ENCODE measurements at regions not wholly inside any gene's neighbourhood (a gene's known extent, or its start where the extent isn't known, plus 50 kb on each side); places are given as distances from the start of the nearest gene placed in this dataset.

DNA sequence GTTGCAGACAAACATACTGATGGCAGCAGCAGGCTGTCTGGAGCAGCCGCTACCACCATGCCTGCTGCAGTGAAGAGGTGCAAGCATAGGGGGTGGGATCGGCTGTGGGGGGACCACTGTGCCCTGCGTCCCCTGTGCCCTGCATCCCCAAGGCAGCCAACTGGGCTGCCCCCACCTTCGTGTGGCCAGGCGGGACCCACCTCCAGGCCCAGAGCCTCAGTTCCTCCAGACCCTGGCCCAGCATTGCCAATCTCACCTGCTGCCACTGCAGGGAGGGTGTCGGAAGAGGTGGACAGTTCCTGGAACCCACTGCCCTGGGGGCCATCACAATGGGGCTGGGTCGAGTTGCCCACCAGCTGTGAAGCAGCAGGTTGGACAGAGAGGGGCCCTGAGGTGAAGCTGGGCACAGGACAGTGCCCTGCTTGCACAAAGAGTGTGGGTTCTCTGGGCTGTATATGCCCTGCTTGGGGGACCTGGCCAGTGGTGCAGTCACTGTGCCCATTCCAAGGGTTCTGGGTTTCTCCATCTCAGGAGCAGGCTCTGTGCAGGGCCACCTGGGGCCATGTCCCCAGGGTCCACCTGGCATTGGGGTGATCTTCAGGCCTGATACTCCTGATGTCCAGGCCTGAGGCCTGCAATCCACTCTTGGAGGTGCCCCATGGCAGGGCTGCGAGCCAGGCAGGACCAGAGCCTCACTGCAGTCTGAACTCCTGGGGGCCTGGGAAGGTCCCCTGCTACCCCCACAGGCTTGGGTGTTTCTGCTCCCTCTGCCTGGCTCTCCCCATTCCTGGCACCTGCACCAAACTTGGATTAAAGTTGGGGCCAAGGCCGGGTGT, 261.4 kb upstream of the NRIP1 start:
- no peak for DNase-seq

DNA sequence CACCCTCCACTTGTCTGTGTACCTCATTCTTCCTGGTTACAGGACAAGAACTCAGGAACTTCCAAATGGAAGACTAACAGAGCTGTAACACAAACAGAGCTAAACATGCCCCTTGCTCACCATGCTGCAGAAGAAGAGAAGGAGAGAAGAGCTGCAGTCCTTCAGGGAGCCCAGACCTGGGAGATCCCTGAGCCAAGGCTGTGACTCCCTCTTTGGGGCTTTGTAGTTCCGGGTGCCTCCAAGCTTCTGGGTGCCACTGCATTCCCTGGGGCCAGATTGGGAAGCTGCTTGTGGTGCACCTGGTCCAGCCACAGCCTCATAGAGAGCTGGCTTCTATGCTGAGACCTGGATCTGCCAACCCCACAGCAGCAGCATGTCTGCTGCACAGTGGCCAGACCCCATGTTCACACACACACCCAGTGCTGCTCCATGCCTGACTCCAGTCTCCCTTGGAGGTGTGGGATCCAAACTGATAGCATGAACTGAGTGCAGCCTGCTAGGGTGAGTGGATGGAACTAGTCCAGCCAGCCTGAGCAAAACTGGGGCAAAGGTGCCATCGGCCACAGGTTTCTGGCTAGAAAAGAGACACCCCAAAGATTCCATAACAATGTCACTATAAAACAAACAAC, 263.0 kb upstream of the NRIP1 start:
- DNase-seq, result no peak

DNA sequence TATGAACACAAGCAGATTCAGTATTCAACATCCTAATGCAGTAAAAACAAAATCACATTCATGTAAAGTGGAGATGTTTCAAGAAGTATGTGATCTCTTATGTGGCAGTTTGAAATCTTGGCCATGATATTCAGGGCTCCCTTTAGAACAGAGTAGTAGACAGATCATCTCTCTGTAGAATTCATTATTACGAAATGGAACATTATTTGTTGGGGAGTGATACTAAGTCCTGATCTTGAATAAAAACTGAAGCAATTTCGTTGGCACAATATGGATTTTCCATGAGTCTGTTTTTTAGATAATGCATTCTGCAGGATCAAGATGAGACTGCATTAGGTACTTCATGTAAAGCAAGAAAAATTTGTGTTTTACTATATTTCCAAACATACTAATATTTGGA, 264.4 kb upstream of the NRIP1 start:
- no peak for DNase-seq

DNA sequence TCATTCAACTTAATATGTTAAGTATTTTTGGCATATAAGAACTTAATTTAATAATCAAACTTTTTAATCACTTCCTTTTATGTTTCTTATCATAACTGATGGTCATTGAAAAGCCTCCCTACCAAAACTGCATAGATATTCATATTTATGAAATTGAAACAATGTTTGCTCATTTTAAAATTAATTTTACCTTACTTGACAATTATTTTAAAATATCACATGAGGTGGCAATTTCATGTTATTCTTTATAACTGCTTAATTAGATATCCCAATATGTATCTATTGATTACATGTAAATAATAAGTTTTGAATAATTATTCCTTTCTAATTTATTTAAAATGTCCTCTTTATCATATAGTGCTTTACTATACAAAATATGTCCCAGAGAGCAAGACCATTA, 266.1 kb upstream of the NRIP1 start:
- DNase-seq, result no peak

DNA sequence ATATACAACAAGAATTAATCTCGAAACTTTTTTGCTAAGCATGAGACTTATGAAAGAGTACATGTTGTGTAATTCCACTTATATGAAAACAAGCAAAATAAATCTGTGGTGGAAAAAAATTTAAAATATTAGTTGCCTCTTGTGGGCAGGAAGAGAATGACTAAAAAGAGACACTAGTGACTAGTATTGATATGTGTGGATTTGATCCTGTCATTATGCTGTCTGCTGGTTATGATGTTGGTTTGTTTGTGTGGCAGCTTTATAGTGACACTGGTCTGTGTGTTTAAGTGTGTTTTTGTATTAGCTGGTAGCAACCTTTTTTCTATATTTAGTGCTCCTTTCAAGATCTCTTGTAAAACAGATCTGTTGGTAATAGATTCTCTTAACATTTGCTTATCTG, 267.8 kb upstream of the NRIP1 start:
- DNase-seq, result no peak

DNA sequence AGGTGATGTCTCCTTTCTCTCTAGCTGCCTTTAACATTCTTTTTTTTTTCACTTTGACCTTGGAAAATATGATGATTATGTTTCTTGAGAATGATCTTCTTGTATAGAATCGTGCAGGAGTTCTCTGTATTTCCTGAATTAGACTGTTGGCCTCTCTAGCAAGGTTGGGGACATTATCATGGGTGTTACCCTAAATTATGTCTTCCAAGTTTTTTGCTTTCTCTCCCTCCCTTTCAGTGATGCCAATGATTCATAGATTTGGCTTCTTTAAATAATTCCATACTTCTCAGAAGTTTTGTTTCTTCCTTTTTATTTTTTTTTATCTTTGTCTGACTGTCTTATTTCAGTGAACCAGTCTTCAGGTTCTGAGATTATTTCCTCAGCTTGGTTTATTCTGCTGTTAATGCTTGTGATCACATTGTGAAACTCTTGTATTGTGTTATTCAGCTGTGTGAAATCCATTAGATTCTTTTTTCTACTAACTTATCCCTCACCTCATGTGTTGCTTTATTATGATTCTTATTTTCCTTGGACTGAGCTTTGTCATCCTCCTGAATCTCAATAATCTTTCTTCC, 268.4 kb upstream of the NRIP1 start:
- no peak for DNase-seq

DNA sequence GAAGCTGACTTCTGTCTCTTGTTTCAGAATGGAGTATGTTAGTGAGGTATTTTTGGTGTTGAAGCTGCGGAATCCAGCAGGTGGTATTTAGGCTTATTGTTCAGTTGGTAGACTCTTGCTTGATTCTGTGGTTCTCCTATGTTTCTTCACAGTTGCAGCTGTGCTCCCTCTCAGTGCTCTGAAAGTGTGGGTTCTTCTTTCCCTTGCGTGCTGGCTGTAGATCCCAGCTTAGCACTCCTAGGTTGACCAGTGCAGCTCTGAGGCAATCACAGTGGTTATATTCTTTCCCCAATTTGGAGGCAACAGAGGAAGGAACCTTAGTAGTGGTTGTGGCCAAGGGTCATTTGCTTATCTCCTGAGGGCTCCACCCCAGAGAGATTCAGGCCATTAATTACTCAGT, 269.2 kb upstream of the NRIP1 start:
- no peak for DNase-seq

DNA sequence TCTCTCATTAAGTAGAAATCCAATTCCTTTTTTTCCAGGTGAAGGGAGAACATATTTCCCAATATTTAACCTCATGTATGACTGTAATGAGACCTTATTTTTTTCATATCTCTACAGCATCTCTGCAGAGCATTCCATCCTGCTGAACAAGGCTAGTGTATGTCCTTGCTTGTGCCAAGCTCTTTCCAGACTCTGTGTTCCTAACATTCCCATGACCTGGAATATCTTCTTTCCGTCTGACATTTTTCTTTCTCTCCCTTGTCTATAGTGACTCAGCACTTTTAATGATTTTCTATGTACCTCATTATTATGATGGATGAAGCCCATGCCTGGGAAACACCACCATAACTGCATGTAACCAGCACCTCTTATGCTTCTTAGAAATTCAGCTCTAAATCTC, 278.3 kb upstream of the NRIP1 start:
- no peak for DNase-seq

DNA sequence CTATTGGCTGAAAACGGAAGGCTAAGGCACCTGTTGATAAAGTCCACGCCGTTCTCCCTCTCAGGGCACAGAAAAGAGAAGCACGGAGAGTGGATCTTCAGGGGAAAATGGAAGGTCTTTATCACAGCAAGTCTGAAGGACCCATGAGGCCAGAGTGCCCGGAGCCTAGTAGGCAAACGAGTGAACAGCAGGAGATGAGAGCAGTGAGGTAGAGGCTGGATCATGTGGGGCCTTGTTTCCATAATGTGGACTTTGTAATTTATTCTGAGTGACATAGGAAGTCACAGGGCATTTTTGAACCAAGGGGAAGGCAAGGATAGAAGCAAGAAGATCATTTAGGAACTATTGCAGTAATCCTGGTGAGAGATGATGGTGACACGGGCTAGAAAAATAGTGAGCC, 287.2 kb upstream of the NRIP1 start:
- no peak for DNase-seq

DNA sequence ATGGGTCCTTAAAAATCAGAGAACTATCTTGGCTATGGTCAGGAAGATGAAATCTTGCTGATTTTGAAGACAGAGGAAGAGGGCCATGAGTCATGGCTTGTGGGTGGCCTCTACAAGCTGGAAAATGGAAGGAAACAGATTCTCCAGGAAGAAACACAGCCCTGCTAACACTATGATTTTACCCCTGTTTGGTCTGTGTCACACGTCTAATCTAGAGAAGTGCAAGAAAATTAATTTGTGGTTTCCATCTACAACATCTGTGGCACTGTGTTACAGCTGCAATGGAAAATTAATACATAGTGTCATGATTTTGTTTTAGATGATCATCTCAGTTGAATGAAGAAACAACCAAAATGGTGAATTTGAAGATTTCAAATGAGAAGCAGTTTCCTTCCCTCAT, 288.7 kb upstream of the NRIP1 start:
- no peak for DNase-seq

DNA sequence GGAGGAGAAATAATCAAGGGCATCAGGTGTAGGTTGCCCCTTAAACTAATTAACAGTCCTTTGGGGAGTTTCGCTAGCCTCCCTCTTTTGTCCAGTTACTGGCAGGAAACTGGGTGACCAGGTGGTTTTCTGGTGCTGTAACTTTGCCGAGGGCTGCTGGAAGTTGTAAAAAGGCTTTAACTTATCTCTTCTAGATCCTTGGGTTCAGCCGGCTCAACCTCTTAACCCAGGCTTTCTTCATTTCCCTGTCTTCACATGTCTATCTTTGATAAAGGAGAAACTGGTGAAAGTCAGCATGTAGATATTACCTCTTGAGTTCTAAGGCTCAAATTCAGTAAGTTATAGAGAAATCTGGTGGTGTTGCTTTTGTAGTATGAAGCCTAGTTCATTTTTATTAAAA, 289.7 kb upstream of the NRIP1 start:
- no peak for DNase-seq

DNA sequence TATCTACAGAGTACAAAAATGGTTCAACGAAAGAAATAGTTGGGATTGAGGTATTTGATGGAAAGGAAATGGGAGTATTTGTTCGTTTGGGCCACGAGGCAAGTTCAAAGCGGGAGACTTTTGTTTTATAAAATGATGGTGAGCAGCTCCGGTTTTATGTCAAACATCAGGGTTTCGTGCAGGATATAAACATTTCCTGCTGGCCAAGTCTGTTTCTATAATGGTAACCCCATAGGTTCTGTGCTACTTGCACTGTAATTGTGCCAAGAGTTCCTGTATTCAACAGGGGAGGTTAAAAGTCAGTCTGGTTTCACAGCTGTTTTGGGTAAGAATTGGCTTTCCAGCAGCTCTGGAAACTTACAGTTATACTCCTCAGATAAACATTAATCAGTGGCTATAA, 290.3 kb upstream of the NRIP1 start:
- DNase-seq, result no peak

DNA sequence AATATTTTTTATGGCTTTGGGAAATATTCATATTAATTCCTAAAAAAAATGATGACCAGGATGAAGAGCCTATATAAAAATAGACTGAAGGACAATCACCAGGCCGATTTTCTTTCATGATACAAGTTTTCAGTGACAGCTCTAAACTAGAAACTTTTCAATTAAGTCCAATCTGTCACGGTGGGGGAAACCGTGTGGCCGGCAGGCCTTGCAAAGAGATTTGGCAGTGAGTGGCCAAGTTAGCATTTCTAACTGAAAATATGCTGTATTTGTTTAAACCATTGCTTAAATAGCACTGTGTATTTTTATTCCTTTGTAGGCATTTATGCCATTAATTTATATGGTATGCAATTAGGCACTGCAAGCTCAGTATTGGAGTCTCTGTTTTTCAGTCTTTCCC, 294.5 kb upstream of the NRIP1 start:
- DNase-seq, result no peak

DNA sequence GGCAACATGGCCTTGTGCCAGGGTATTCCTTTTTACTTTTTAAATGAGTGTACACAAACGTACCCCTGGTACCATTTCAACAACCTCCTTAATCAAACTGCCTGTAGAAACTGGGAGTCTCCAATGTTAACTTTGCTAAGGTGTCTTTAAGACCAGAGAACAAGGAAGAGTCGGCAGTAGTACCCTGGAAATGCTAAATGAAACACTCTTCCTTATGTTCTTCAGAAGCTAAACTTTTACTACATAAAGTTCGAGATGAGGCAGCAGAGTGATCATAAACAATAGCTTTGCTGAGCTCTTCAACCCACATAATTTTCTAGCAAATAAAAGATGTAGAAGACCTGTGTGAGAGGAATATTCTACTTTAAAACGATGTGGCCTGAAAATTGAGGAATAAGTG, 297.7 kb upstream of the NRIP1 start:
- DNase-seq, result no peak

DNA sequence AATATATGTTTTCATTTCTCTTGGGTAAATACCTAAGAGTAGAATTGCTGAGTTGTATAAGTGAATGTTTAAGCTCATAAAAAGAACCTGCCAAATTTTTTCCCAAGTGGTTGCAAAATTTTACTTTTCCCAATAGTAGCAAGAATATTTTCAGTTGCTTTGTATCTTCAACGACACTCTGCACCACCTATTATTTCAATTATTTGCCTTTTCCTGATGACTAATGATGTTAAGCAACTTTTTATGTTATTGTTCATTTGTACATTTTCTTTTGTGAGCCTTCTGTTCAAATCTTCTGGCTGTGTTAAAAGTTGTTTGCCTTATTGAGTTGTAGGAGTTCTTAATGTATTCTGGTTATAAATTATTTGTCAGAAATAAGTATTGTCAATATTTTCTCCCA, 299.1 kb upstream of the NRIP1 start:
- DNase-seq, result no peak

DNA sequence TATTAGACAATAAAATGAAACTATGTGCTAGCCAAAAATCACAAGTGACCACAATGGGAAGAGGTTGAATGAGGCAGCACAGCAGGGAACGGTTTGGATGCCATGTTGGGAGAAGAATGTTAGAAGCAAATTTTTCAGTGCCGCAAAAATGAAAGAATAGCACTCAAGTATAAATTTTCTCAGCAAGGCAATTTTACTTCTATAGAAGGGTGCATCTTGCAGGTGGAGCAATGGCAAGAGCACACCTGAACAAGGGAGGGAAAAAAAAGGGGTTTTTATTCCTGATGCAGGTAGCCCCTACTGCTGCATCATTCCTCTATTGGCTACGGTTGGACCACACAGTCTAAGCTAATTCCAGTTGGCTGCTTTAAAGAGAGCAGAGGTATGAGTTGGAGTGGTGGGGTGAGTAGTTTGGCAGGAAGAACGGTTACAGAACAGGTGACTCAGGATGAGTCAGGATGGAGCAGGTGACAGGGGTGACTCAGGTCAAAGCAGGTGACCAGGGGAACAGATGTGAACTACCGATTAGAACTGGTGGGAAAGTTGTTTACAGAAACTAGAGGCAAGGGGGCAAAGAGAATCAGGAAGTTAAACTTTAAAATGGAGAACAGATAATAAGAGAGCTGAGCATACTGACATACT, 301.1 kb upstream of the NRIP1 start:
- DNase-seq, result no peak

DNA sequence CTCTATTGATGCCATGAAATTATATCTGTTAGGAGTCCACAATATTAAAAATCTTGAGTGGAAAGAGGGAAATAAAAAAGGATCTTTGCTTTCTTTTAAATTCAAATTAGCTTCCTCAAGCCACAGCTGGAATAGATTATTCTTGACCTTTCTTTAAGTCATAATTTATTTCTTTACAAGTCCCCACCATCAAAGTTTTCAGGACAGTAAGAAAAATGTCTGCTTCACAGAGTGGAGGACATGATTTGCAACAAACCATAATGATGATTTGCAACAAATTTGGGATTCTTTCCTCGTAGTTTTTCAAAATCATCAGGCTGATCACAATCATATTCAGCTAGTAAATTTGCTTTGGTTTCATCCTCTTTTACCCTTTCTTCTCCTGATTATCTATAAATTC, 301.8 kb upstream of the NRIP1 start:
- DNase-seq, result no peak

DNA sequence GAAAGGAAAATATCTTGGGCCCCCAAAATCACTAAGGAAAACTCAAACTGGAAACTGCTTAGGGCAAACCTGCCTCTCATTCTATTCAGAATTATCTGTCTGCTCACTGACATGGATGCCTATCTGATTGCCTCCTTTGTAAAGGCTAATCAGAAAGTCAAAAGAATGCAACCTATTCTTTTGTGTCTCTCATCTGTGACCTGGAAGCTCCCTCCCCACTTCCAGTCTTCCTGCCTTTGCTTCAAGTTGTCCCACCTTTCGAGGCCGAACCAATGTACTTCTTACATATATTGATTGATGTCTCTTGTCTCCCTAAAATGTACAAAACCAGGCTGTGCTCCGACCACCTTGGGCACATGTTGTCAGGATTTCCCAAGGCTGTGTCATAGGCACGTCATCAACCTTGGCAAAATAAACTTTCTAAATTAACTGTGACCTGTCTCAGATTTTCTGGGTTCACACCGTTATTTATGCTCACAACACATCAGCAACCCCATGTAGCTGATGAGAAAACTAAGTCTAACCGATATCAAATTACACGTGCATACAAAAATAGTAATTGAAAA, 302.3 kb upstream of the NRIP1 start:
- no peak for DNase-seq

DNA sequence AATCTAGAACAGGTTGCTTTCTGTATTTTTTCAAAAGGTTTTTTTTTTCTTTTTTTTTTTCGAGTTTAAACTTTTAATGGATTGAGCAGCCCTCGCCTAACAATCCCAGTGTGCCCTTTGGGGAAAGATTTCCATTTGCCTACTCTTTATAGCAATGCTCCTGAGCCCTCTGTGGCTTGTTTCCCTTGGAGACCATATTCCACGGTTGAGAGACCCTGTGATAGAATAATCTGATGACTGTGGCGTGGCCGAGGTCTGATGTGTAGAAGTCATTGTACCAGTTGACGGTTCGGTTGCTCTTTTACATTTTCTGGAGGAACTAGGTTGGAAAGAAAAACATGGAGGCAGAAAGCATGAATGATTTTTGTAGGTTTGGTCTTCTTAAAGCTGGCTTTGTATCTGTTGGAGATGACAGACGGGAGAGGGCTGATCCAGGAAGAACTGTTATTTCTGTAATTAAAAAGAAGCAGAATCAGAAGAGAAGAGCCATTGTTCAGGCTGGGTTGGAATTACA, 305.7 kb upstream of the NRIP1 start:
- no peak for DNase-seq

DNA sequence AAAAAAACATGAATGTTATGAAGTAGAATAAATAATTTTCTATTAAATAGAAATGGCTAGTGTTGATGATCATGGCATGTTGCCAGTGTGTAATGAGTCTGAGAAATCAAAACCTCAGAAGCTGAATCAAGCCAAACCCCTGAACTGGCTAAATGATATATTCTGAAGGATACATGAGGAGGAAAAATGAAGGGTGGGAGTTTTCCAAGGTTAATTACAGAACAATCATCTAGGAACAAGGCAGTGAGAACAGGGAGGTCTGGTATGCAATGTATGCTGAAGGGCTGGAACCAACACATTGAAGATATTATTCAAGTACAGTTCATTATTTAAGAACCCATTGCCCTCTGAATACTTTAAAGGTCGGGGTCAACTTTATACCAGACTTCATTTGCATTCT, 309.1 kb upstream of the NRIP1 start:
- DNase-seq, result no peak

DNA sequence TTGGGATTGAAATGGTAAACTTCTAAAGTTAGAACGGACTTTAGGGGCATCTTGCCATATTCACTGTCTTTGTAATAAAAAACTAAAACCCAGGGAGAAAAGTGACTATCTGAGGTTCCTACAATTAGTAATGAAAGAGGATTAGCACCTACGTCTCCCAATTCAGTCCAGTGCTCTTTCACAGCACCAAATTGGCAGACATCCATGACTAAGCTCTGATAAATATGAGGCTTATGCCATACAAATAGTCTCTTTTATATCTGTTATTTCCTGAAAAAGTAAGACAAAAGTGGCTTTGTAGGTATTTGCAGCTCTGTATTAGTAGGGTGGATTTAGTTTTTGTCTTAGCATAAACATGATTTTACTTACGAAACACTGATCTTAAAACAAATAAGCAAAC, 315.0 kb upstream of the NRIP1 start:
- DNase-seq, result no peak

DNA sequence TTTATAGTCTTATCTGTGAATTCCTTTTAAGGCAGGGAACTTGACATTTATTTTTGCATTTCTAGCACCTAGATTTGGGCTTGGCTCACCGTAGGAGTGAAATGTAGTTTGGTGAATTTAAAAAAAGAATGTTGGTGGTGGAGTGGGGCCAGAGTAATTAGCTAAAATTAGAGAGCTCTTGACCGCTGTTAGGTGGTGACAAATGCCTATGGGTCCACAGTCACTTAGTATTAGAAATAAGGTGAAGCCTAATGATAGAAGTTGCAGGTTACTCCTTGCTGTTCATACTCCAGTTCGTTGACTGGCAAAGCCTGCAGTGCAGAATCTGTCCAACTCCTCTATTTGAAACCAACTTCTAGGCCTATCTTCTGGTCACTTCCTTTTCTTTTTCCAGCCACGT, 318.8 kb upstream of the NRIP1 start:
- no peak for DNase-seq

DNA sequence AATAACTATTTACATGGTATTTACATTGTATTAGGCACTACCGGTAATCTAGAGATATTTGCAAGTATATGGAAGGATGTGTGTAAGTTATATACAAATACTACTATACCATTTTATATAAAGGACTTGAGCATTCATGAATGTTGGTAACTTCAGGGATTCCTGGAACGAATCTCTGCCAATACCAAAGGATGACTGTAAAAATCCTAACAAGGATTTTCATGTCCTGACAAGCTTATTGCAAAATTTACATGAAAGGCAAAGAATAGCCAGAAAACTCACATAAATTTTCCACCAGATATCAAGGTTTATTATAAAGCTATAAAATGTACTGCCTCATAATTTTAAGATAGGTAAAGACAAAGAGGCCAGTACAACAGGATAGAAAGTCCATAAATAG, 325.2 kb upstream of the NRIP1 start:
- no peak for DNase-seq

DNA sequence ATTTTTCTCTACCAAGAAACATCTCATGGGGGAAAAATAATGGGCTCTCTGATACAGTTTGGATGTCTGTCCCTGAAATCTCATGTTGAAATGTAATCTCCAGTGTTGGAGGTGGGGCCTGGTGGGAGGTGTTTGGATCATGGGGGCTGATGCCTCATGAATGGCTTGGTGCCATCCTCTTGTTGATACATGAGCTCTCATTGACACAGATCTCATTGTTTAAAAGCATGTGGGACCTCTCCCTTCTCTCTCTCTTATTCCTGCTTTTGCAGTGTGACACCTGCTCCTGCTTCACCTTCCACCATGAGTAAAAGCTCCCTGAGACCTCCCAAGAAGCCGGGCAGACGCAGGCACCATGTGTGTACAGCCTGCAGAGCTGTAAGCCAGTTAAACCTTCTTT, 332.5 kb upstream of the NRIP1 start:
- DNase-seq, result no peak

All from stimulated activated CD8-positive, alpha-beta memory T cell treated with anti-CD3 and anti-CD28 coated beads, Interleukin-4, amount 100 ng/mL, for 48 hours (primary cell).